GM23338 (cell line): ENCODE measurements at regions not wholly inside any gene's neighbourhood (a gene's known extent, or its start where the extent isn't known, plus 50 kb on each side); places are given as distances from the start of the nearest gene placed in this dataset.

ENCODE experiments used
- CREB1 ChIP-seq: fragments of 250-450 bp; sonication (Bioruptor Pico); IDR thresholded peaks from 2 replicates; pipeline ENCODE4 v1.5.0; 2020; ENCODE audit warnings: low read depth, mild to moderate bottlenecking, moderate library complexity
- EZH2 ChIP-seq: fragments of 200-600 bp; sonication (generic); IDR thresholded peaks from one replicate; pipeline ENCODE4 v1.8.0; 2017; ENCODE audit warnings: antibody characterized with exemption, mild to moderate bottlenecking, low read depth; ENCODE audit not compliant: unreplicated experiment
- EZH2phosphoT487 ChIP-seq: fragments of 200-600 bp; sonication (generic); IDR thresholded peaks from one replicate; pipeline ENCODE4 v1.8.1; 2018; ENCODE audit warnings: antibody characterized with exemption; ENCODE audit not compliant: unreplicated experiment
- JUNB ChIP-seq: IDR thresholded peaks from one replicate; pipeline ENCODE4 v1.6.1; 2016; ENCODE audit warnings: antibody characterized with exemption; ENCODE audit not compliant: unreplicated experiment
- NANOG ChIP-seq: IDR thresholded peaks from 2 replicates; pipeline ENCODE4 v1.6.1; 2016; ENCODE audit warnings: antibody characterized with exemption, borderline replicate concordance
- POLR2AphosphoS5 ChIP-seq: IDR thresholded peaks from 2 replicates; pipeline ENCODE4 v1.6.1; 2016; ENCODE audit warnings: antibody characterized with exemption, low read depth
- STAT1 ChIP-seq: IDR thresholded peaks from one replicate; pipeline ENCODE4 v1.6.1; 2016; ENCODE audit warnings: antibody characterized with exemption; ENCODE audit not compliant: unreplicated experiment
- ZNF114 ChIP-seq: fragments of 250-450 bp; sonication (Bioruptor Pico); IDR thresholded peaks from 2 replicates; pipeline ENCODE4 v1.5.0; 2020; ENCODE audit warnings: mild to moderate bottlenecking, moderate library complexity
- ZNF331 ChIP-seq: fragments of 250-450 bp; sonication (Bioruptor Pico); IDR thresholded peaks from 2 replicates; pipeline ENCODE4 v1.5.0; 2020; ENCODE audit warnings: low read depth, mild to moderate bottlenecking, moderate library complexity
- TF ChIP-seq, protein P1 (sequence below), 2 experiments: fragments of 200-600 bp in 1 of 2; sonication (generic) in 1 of 2; conservative IDR thresholded peaks; 2 replicates each; pipeline versions ENCODE4 v1.5.1 to v1.6.1; 2016 to 2017; ENCODE audit warnings: antibody characterized with exemption in 2 of 2, low read depth in 2 of 2, mild to moderate bottlenecking in 2 of 2, moderate library complexity in 1 of 2
- TF ChIP-seq, protein P2 (sequence below): IDR thresholded peaks from 2 replicates; pipeline ENCODE4 v1.6.1; 2016; ENCODE audit warnings: antibody characterized with exemption
- TF ChIP-seq, protein P3 (sequence below): IDR thresholded peaks from one replicate; pipeline ENCODE4 v1.6.1; 2018; ENCODE audit warnings: antibody characterized with exemption; ENCODE audit not compliant: unreplicated experiment
- TF ChIP-seq, protein P4 (sequence below): fragments of 250-450 bp; sonication (Bioruptor Pico); IDR thresholded peaks from 2 replicates; pipeline ENCODE4 v1.5.0; 2020; ENCODE audit warnings: mild to moderate bottlenecking, moderate library complexity

DNA sequence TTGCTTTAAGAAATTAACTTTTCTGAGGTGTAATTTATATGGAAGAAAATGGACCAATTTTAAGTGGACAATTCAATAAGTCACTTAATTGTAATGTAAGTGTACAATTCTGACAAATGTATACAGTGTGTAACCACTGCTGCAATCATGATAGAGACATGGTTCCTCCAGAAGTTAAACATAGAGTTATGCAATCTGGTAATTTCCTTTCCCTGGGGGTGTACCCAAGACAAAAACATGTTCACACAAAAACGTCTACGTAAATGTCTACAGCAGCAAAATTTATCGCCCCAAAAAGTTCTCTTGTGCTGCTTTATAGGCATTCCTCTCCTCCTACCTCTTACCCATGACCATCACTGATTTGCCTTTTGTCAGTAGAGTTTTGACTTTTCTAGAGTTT, 141.5 kb downstream of the AQP4 start:
- TF ChIP-seq, protein P1, sequence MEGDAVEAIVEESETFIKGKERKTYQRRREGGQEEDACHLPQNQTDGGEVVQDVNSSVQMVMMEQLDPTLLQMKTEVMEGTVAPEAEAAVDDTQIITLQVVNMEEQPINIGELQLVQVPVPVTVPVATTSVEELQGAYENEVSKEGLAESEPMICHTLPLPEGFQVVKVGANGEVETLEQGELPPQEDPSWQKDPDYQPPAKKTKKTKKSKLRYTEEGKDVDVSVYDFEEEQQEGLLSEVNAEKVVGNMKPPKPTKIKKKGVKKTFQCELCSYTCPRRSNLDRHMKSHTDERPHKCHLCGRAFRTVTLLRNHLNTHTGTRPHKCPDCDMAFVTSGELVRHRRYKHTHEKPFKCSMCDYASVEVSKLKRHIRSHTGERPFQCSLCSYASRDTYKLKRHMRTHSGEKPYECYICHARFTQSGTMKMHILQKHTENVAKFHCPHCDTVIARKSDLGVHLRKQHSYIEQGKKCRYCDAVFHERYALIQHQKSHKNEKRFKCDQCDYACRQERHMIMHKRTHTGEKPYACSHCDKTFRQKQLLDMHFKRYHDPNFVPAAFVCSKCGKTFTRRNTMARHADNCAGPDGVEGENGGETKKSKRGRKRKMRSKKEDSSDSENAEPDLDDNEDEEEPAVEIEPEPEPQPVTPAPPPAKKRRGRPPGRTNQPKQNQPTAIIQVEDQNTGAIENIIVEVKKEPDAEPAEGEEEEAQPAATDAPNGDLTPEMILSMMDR (conservative IDR thresholded peaks at IDR 0.05; ENCODE audit: low read depth in 2 of 2), result no peak
- TF ChIP-seq EZH2phosphoT487, result no peak
- no peak for TF ChIP-seq POLR2AphosphoS5
- TF ChIP-seq EZH2, result no peak
- TF ChIP-seq, protein P2, sequence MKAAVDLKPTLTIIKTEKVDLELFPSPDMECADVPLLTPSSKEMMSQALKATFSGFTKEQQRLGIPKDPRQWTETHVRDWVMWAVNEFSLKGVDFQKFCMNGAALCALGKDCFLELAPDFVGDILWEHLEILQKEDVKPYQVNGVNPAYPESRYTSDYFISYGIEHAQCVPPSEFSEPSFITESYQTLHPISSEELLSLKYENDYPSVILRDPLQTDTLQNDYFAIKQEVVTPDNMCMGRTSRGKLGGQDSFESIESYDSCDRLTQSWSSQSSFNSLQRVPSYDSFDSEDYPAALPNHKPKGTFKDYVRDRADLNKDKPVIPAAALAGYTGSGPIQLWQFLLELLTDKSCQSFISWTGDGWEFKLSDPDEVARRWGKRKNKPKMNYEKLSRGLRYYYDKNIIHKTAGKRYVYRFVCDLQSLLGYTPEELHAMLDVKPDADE, result no peak
- TF ChIP-seq, protein P3, sequence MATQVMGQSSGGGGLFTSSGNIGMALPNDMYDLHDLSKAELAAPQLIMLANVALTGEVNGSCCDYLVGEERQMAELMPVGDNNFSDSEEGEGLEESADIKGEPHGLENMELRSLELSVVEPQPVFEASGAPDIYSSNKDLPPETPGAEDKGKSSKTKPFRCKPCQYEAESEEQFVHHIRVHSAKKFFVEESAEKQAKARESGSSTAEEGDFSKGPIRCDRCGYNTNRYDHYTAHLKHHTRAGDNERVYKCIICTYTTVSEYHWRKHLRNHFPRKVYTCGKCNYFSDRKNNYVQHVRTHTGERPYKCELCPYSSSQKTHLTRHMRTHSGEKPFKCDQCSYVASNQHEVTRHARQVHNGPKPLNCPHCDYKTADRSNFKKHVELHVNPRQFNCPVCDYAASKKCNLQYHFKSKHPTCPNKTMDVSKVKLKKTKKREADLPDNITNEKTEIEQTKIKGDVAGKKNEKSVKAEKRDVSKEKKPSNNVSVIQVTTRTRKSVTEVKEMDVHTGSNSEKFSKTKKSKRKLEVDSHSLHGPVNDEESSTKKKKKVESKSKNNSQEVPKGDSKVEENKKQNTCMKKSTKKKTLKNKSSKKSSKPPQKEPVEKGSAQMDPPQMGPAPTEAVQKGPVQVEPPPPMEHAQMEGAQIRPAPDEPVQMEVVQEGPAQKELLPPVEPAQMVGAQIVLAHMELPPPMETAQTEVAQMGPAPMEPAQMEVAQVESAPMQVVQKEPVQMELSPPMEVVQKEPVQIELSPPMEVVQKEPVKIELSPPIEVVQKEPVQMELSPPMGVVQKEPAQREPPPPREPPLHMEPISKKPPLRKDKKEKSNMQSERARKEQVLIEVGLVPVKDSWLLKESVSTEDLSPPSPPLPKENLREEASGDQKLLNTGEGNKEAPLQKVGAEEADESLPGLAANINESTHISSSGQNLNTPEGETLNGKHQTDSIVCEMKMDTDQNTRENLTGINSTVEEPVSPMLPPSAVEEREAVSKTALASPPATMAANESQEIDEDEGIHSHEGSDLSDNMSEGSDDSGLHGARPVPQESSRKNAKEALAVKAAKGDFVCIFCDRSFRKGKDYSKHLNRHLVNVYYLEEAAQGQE, result no peak
- no peak for TF ChIP-seq CREB1 (CRISPR knock-in tag)
- no peak for TF ChIP-seq ZNF331 (CRISPR knock-in tag)
- no peak for TF ChIP-seq STAT1
- TF ChIP-seq, protein P4, sequence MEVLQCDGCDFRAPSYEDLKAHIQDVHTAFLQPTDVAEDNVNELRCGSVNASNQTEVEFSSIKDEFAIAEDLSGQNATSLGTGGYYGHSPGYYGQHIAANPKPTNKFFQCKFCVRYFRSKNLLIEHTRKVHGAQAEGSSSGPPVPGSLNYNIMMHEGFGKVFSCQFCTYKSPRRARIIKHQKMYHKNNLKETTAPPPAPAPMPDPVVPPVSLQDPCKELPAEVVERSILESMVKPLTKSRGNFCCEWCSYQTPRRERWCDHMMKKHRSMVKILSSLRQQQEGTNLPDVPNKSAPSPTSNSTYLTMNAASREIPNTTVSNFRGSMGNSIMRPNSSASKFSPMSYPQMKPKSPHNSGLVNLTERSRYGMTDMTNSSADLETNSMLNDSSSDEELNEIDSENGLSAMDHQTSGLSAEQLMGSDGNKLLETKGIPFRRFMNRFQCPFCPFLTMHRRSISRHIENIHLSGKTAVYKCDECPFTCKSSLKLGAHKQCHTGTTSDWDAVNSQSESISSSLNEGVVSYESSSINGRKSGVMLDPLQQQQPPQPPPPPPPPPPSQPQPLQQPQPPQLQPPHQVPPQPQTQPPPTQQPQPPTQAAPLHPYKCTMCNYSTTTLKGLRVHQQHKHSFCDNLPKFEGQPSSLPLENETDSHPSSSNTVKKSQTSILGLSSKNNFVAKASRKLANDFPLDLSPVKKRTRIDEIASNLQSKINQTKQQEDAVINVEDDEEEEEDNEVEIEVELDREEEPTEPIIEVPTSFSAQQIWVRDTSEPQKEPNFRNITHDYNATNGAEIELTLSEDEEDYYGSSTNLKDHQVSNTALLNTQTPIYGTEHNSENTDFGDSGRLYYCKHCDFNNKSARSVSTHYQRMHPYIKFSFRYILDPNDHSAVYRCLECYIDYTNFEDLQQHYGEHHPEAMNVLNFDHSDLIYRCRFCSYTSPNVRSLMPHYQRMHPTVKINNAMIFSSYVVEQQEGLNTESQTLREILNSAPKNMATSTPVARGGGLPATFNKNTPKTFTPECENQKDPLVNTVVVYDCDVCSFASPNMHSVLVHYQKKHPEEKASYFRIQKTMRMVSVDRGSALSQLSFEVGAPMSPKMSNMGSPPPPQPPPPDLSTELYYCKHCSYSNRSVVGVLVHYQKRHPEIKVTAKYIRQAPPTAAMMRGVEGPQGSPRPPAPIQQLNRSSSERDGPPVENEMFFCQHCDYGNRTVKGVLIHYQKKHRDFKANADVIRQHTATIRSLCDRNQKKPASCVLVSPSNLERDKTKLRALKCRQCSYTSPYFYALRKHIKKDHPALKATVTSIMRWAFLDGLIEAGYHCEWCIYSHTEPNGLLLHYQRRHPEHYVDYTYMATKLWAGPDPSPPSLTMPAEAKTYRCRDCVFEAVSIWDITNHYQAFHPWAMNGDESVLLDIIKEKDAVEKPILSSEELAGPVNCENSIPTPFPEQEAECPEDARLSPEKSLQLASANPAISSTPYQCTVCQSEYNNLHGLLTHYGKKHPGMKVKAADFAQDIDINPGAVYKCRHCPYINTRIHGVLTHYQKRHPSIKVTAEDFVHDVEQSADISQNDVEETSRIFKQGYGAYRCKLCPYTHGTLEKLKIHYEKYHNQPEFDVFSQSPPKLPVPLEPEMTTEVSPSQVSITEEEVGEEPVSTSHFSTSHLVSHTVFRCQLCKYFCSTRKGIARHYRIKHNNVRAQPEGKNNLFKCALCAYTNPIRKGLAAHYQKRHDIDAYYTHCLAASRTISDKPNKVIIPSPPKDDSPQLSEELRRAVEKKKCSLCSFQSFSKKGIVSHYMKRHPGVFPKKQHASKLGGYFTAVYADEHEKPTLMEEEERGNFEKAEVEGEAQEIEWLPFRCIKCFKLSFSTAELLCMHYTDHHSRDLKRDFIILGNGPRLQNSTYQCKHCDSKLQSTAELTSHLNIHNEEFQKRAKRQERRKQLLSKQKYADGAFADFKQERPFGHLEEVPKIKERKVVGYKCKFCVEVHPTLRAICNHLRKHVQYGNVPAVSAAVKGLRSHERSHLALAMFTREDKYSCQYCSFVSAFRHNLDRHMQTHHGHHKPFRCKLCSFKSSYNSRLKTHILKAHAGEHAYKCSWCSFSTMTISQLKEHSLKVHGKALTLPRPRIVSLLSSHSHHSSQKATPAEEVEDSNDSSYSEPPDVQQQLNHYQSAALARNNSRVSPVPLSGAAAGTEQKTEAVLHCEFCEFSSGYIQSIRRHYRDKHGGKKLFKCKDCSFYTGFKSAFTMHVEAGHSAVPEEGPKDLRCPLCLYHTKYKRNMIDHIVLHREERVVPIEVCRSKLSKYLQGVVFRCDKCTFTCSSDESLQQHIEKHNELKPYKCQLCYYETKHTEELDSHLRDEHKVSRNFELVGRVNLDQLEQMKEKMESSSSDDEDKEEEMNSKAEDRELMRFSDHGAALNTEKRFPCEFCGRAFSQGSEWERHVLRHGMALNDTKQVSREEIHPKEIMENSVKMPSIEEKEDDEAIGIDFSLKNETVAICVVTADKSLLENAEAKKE (CRISPR knock-in tag), result no peak
- TF ChIP-seq JUNB, result no peak
- TF ChIP-seq ZNF114 (CRISPR knock-in tag), result no peak
- TF ChIP-seq NANOG, result no peak
